ENCODE measurements at regions not wholly inside any gene's neighbourhood (a gene's known extent, or its start where the extent isn't known, plus 50 kb on each side); places are given as distances from the start of the nearest gene placed in this dataset.

GRCh38 chr11:29956076-29956556, 60.7 kb downstream of the KCNA4 start:
- TF ChIP-seq CTCF (IDR thresholded peaks at IDR 0.05; ENCODE audit: insufficient read depth, low read depth, low read length) (no peak), EZH2 (IDR thresholded peaks at IDR 0.05; ENCODE audit: insufficient read depth, low read length) (no peak)
